RWPE2 (cell line): ENCODE measurements at regions not wholly inside any gene's neighbourhood (a gene's known extent, or its start where the extent isn't known, plus 50 kb on each side); places are given as distances from the start of the nearest gene placed in this dataset.

Source experiments
- ATAC-seq: fragments of 200-7000 bp; cut with Tn5 transposase; 3 replicates; pipeline ENCODE4 v1.9.1; 2021; ENCODE audit warnings: low read depth
- DNase-seq: peaks from one replicate; pipeline ENCODE4 v3.0.0-alpha.2; 2020; ENCODE audit warnings: low spot score
- H3K27ac ChIP-seq: fragments of 450-650 bp; 2 replicates; pipeline ENCODE4 v1.5.1; 2017; ENCODE audit warnings: mild to moderate bottlenecking; ENCODE audit not compliant: poor library complexity, severe bottlenecking
- H3K27me3 ChIP-seq: fragments of 250-450 bp; sonication (Bioruptor Pico); 2 replicates; pipeline ENCODE4 v1.5.1; 2021; ENCODE audit warnings: mild to moderate bottlenecking, moderate library complexity; ENCODE audit not compliant: insufficient read depth, poor library complexity, severe bottlenecking
- H3K36me3 ChIP-seq: fragments of 250-450 bp; sonication (Bioruptor Pico); 2 replicates; pipeline ENCODE4 v1.5.1; 2020; ENCODE audit warnings: low read depth, mild to moderate bottlenecking, moderate library complexity
- H3K4me1 ChIP-seq: fragments of 250-450 bp; sonication (Bioruptor Pico); 2 replicates; pipeline ENCODE4 v1.5.1; 2021; ENCODE audit warnings: mild to moderate bottlenecking, moderate library complexity; ENCODE audit not compliant: insufficient read depth, poor library complexity, severe bottlenecking
- H3K4me3 ChIP-seq: fragments of 250-450 bp; sonication (Bioruptor Pico); 2 replicates; pipeline ENCODE4 v1.5.1; 2021; ENCODE audit warnings: mild to moderate bottlenecking, moderate library complexity; ENCODE audit not compliant: severe bottlenecking
- H3K9me3 ChIP-seq: fragments of 250-450 bp; sonication (Bioruptor Pico); 2 replicates; pipeline ENCODE4 v1.5.1; 2021; ENCODE audit warnings: mild to moderate bottlenecking, moderate library complexity; ENCODE audit not compliant: severe bottlenecking
- CTCF ChIP-seq: fragments of 450-650 bp; IDR thresholded peaks from one replicate; pipeline ENCODE4 v1.5.1; 2017; ENCODE audit warnings: mild to moderate bottlenecking, moderate library complexity; ENCODE audit not compliant: poor library complexity, severe bottlenecking

GRCh38 chr5:91478096-91478495, 95.0 kb upstream of the ARRDC3 start:
- H3K9me3 ChIP-seq = no peaks in the 10 kb centered on the region
- no peaks in the 10 kb centered on the region for H3K4me1 ChIP-seq
- no peaks in the 10 kb centered on the region for H3K27me3 ChIP-seq
- H3K36me3 ChIP-seq = no peaks in the 10 kb centered on the region
- no peak for DNase-seq
- H3K4me3 ChIP-seq = no peak overlapping the region
- ATAC-seq = no peak
- no peak for TF ChIP-seq CTCF
- no peak overlapping the region for H3K27ac ChIP-seq

GRCh38 chr5:91477408-91477807, 94.3 kb upstream of the ARRDC3 start:
- Histone ChIP-seq H3K4me1 (no peaks in the 10 kb centered on the region), H3K36me3 (no peaks in the 10 kb centered on the region), H3K27ac (no peak overlapping the region), H3K9me3 (no peaks in the 10 kb centered on the region), H3K4me3 (no peak overlapping the region), H3K27me3 (no peaks in the 10 kb centered on the region)
- no peak for TF ChIP-seq CTCF
- ATAC-seq (no peak), DNase-seq (no peak)

- no peak for TF ChIP-seq CTCF
- H3K27me3 ChIP-seq = no peaks in the 10 kb centered on the region
- no peaks in the 10 kb centered on the region for H3K9me3 ChIP-seq
- no peak overlapping the region for H3K4me3 ChIP-seq
- H3K36me3 ChIP-seq = no peaks in the 10 kb centered on the region
- ATAC-seq (no peak), DNase-seq (no peak)
- no peak overlapping the region for H3K27ac ChIP-seq
- no peaks in the 10 kb centered on the region for H3K4me1 ChIP-seq
Measured at GRCh38 chr5:91474201-91474600, 91.1 kb upstream of the ARRDC3 start.

GRCh38 chr5:91472631-91473030, 89.5 kb upstream of the ARRDC3 start:
- Histone ChIP-seq H3K27ac (no peak overlapping the region), H3K4me3 (no peak overlapping the region), H3K9me3 (no peaks in the 10 kb centered on the region), H3K4me1 (no peaks in the 10 kb centered on the region), H3K36me3 (no peaks in the 10 kb centered on the region), H3K27me3 (no peaks in the 10 kb centered on the region)
- ATAC-seq (no peak), DNase-seq (no peak)
- no peak for TF ChIP-seq CTCF

GRCh38 chr5:91469517-91470165, 86.5 kb upstream of the ARRDC3 start:
- Histone ChIP-seq H3K27ac (no peak overlapping the region), H3K9me3 (no peaks in the 10 kb centered on the region), H3K4me1 (no peaks in the 10 kb centered on the region), H3K4me3 (no peak overlapping the region), H3K27me3 (no peaks in the 10 kb centered on the region), H3K36me3 (no peaks in the 10 kb centered on the region)
- DNase-seq = no peak
- ATAC-seq = no peak
- no peak for TF ChIP-seq CTCF
